ENCODE measurements at regions not wholly inside any gene's neighbourhood (a gene's known extent, or its start where the extent isn't known, plus 50 kb on each side); places are given as distances from the start of the nearest gene placed in this dataset.

DNA sequence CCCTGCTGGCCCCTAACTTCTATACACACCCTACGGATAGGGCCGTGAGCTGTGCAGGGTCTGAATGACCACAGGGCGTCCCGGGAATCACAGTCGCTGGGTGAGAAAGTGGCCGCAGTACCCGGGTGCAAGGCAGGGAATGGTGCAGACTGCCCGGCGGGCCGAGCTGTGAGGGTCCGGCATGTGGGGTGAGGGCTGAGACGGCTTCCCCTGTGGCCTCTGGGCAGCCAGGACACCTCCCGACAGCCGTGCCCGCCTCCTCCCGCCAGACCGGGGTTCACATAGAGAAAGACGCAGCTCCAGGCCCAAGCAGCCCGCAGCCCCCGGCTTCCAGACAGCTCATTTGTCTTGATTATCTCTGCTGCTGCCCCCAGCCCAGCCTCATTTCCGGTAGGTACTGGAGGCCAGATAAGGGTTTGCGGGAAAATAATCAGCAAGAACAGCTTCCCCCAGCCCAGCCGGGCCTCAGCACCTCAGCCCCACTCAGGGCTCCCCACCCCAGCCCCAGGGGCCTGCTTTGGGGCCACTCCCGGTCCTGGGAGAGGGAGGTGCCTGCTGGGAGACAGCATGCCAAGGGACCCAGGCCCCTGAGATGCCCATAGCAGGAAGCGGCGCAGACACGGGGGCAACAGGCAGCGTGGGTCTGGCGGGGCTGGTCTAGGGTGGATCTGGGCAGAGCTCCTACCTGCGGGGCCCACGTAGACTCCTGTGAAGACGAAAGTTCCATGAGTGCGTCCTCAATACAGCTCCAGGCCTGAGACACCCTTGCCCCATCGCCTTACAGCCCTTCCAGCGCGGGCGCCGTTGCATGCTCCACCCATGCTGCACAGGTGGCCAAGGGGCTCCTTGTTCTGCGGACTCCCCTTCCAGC lies 123.1 kb downstream of the BRD1 start:
- no peak for DNase-seq (ENCODE audit: low read depth)
- no peak overlapping the region for H3K4me3 ChIP-seq (ENCODE audit: low read length)
- TF ChIP-seq, protein P1, sequence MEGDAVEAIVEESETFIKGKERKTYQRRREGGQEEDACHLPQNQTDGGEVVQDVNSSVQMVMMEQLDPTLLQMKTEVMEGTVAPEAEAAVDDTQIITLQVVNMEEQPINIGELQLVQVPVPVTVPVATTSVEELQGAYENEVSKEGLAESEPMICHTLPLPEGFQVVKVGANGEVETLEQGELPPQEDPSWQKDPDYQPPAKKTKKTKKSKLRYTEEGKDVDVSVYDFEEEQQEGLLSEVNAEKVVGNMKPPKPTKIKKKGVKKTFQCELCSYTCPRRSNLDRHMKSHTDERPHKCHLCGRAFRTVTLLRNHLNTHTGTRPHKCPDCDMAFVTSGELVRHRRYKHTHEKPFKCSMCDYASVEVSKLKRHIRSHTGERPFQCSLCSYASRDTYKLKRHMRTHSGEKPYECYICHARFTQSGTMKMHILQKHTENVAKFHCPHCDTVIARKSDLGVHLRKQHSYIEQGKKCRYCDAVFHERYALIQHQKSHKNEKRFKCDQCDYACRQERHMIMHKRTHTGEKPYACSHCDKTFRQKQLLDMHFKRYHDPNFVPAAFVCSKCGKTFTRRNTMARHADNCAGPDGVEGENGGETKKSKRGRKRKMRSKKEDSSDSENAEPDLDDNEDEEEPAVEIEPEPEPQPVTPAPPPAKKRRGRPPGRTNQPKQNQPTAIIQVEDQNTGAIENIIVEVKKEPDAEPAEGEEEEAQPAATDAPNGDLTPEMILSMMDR (IDR thresholded peaks at IDR 0.05; ENCODE audit: insufficient read depth, low read depth, low read length, missing control alignments): no peak

DNA sequence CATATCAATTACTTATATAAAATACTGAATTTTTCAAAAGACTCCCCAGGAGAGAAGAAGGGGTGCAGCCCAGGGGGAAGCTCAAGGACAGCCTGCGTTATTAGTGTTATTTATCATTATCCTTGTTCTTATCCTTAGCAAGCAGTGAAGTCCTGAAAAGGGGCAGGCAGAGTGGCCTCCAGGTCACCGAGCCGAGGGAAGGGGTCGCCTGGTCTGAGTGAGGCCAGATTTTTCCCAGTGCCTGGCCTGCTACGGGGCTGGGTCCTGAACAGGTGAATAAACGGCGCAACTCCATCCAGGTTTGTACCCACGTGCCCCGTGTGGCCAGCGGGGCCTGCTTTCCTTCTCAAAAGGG lies 123.7 kb downstream of the BRD1 start:
- H3K4me3 ChIP-seq (ENCODE audit: low read length): no peak overlapping the region
- DNase-seq (ENCODE audit: low read depth): no peak
- TF ChIP-seq, protein P1 (IDR thresholded peaks at IDR 0.05; ENCODE audit: insufficient read depth, low read depth, low read length, missing control alignments): no peak

DNA sequence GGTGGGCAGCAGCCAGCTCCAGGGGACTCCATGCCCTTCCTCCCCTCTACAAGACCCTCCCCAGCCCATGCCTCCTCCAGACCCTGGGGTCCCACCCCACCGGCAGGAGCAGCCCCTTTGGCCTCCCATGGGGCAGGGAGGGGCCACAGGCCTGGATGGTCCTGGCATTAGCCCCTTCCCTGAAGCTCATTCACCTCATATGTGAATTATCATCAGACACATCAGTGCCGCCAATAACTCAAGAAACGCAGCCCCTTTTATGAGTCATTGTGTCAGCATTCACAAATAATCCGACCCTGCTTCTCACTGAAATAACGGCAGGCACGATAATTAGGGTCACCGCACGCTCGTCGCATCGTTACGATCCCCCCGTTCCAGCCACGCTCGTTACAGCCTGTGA lies 124.2 kb downstream of the BRD1 start:
- no peak for DNase-seq (ENCODE audit: low read depth)
- TF ChIP-seq, protein P1 (IDR thresholded peaks at IDR 0.05; ENCODE audit: insufficient read depth, low read depth, low read length, missing control alignments): no peak
- H3K4me3 ChIP-seq (ENCODE audit: low read length): no peak overlapping the region

DNA sequence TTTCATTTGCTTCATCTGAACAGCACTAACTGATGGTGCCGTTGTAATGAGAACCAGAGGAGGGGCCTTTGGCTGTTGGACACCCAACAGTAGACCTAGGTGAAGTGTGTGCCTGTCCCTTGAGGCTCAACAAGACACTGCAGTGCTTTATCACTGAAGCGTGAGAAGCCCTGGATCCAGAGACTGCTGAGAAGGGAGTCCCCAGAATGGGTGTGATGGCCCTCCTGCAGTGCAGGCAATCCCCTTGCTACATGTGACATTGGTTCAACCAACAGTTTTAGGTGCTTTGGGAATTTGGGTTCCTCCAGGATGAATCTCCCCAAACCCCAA lies 125.6 kb downstream of the BRD1 start:
- H3K4me3 ChIP-seq (ENCODE audit: low read length): no peak overlapping the region
- TF ChIP-seq, protein P1 (IDR thresholded peaks at IDR 0.05; ENCODE audit: insufficient read depth, low read depth, low read length, missing control alignments): no peak
- no peak for DNase-seq (ENCODE audit: low read depth)

DNA sequence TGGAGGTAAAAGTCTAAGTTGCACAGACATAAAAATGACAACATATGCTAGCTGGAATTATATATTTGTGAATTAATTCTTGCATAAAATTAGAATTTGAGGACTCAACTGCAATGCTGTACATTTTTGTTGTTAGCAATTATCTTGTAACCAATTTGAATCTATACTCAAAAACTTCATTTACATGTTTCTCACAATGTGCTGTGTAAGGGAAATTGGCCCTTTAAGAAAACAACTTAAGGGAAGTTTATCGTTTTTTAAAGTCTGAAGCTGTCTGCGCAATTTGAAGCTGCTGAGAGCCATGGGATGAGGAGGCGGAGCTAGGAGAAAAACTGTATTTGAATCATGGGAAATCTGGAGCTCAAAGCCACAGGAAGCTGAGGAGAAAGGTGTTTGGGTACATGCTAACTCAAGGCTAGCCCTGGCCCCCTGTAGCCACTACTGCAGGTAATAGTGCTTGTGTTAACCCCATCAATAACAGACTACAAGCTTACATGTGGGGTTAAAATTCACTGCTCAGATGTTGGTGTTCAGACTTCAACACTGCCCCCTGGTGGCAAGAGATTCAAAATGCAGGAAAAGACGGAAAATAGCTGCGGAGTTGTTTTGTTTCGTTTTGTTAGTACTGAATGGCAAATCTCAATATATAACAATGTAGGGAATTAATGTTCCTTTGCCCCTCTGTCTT lies 126.1 kb downstream of the BRD1 start:
- TF ChIP-seq, protein P1 (IDR thresholded peaks at IDR 0.05; ENCODE audit: insufficient read depth, low read depth, low read length, missing control alignments): no peak
- DNase-seq (ENCODE audit: low read depth): no peak
- H3K4me3 ChIP-seq (ENCODE audit: low read length): no peak overlapping the region

DNA sequence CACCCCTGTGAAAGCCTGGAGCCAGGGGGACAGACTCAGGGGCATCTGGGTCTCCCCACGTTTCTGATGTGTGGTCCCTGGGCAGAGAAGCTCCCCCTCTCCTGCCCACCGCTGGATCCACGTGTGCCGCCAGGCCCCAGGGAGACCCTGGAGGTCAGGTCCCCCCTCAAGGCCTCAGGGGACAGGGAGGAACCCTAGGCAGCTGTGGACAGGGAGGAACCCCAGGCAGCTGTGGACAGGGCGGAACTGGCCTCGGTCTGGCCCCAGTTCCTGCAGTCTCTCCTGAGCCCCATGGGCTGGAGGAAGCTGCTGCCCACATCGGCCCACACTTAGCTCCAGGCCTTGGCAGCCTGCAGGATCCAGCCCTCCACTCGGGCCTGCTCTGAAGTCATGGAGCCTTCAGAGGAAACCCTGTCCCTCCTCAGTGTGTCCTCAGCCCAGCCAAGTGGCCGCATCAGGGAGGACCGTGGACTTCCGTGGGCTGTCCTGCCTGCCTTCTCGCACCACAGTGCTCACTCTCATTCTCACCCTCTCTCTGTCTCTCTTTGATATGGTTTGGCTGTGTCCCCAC lies 127.7 kb downstream of the BRD1 start:
- no peak overlapping the region for H3K4me3 ChIP-seq (ENCODE audit: low read length)
- no peak for DNase-seq (ENCODE audit: low read depth)
- TF ChIP-seq, protein P1 (IDR thresholded peaks at IDR 0.05; ENCODE audit: insufficient read depth, low read depth, low read length, missing control alignments): no peak

Data from epithelial cell of esophagus (primary cell).